Right renal pelvis (tissue), 4 donors: ENCODE measurements at regions not wholly inside any gene's neighbourhood (a gene's known extent, or its start where the extent isn't known, plus 50 kb on each side); places are given as distances from the start of the nearest gene placed in this dataset.

Source experiments
- DNase-seq, 4 donors: peaks; one replicate each; pipeline ENCODE4 v3.0.0-alpha.2; 2013; ENCODE audit warnings: low read depth in 4 of 4, low spot score in 3 of 4, missing footprints in 1 of 4

DNA sequence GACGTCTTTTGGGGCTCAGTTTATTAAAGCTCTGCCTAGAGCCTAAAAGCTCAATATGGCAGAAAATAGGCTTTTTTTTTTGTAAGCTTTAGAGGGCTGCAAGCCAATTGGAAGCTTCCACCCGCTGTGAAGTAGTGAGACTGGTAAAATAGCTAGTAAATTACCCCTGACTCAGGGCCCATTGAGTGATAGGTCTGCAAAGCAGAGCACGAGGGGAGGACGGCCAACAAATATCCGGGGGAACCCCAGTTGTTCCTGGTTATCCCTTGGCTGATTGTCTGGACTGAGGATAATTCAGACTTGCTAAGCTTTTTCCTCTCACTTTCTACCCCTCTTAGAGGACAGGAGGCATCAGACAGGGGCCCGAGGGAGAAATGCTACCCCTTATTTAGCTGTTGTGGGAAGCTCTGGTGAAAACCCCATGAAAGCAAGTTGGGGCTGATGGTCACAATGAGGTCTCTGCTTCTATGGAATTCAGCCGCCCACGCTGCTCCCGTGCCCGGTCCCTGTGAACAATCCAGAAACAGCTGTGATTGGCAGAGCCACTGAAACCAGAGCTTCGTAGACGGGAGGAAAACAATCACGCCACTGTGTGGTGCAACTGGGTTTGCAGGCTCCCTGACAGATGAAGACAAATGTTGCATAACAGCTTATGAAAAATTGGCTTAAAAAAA lies 141.9 kb upstream of the LGALSL start:
- peak in 2 of 4 donors; percentile 70 to 72 for DNase-seq

DNA sequence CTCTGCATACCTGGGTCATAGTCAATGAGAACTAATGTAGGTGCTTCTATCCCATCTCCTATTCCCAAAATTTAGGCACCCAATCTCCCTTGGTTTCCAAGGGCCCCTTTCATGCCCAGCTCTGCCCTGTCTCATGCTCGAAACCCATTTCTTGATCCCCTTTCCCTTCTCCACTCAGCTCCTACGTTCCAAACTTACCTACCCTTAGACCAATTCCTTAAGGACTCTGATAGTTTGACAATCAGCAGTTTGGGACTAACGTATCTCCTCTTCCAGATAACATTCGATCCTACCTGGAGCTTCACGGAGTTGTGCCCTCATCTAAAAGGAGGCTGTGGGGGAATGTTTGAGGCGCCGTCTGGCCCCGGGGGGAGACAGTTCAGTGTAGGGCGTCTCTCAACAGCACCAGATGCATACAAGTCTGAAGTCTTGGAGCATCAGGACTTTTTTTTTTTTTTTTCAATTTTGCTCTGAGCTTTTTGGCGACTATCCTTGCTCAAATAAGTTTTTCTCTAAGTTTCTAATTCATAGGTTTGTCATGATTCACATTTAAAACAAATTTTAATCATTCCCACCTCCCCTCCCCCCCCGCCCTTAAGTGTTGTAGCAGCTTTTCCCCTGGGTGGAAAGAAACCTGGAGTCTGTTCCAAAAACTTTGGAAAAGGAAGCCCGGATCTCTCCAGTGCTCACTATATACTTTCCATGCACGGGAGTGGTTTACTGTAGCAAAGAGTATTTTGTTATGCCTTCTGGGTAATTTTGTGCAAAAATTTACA lies 141.2 kb upstream of the LGALSL start:
- DNase-seq: no peak

DNA sequence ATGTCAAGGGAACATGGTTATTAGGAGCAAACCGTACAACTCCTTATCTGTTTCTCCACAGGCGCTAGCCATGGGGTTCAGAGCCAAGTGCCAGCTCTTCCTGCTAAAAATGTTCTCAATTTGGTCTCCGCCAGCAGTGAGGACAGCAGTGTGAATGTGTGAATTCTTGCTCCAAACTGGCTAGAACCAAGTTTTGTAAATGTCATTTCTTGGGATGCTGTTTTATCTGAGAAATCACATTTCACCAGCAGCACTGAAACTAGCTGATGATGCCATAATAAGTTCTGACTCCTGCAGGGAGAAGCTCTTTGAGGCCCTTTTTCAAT lies 140.6 kb upstream of the LGALSL start:
- DNase-seq: no peak

DNA sequence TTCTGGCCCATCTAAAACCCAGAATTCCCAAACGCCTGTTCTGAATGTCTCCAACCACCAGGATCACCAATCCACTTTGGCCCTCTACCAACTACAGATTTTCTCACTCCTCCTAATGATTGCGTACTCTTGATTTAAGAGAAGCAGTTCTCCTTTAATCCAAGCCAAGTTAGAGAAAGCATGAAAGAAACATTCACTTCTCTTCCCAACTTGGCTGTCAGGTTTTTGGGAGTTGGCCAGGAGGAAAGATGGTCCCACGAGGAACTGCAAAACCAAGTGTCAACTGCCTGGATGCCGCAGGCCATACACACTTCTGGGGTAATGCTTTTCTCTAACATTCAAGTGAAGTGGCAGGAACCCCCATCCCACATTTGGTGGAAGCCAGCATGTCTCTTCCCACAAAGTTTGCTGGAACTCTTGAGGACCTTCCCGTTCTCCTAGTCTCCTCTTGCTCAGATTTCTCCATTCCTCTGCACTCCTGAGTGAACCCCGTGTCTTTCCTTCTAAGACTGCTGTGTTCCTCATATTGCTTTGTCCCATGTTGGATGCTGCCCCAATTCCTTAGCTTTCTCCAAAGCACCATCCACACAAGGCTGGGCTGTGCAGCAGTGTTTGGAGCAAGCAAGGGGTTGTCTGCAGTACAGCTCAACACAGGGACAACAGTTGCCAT lies 138.5 kb upstream of the LGALSL start:
- DNase-seq: no peak

DNA sequence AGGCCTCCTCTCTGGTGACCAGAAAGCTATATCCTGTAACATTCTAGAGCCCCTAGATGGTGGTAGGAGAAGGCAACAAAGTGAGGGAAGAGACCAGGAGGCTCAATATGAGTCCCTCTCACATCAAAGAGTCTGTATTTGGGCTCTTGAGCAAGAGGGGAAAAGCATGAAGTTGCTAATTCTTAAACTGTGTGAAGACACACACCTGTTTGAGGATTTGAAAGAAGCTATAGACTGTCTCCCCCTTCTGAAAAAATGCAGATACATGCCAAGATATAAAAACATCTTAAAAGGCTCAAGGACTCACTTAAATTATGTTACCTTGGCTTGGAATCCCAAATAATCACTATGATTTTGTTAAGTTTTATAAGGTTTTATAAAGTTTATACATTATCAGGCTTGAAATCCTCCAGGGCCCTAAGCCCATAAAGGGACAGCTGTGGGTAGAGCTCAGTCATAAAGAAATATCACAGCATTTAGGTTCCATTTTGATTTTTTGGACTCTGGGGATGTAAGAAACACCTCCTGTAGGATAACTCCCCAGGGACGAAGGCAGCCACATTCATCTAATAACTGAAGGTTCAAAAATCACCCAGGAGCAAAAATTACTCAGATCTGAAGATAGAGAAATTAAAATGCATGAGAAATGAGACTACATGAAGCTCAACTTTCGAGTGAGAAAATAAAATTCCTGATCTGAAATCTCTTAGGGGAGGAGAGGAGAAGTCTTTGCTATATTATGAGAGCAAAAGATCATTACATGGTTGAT lies 136.1 kb upstream of the LGALSL start:
- no peak for DNase-seq

DNA sequence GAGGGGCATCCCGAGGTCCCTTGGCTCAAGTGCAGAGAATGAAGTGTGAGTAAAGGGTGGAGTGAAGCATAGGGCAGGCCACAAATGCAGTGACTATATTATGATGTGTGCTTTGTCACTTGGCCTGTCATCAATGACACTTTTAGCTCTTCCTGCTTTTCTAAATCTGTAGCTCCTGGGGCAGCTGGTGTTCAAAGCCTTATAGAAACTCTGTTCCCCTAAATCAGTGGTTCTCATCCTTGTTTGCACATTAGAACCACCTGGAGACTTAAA lies 135.6 kb upstream of the LGALSL start:
- no peak for DNase-seq

DNA sequence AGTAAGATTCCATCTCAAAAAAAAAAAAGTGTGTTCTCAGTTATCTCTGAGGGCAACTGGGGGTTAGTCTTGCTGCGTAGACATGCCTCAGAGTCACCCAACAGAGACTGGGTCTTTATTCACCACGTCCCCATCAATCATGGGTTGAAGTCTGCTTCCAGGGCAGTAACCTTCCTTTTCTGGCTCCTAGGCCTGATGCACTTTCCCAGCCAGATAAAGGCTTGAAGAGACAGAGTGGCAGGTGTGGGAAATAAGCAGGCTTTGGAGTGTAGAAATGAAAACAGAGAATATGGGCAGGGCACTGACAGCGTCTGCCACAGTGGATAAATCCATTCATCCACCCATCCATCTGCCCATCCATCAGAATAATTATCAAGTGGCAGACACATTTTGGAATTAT lies 134.1 kb upstream of the LGALSL start:
- DNase-seq: no peak

DNA sequence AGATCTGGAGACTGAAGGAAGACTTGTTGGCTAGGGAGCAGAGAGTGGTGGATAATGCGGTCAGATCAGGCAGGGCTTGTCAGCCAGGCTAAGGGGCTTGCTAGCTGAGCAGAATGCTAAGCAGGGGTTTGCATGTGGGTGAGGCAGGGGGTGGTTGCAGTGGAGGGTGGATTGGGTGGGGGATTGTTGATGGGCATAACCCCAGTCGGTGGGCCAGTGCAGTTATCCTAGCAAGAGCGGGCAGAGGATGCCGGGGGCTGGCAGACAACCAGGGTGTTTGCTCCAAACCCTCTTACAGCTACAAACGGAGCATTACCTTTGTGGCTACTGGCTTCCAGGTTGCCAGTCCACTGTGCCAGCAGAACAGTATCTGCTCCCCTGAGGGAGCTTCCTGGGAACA lies 131.5 kb upstream of the LGALSL start:
- DNase-seq: no peak

DNA sequence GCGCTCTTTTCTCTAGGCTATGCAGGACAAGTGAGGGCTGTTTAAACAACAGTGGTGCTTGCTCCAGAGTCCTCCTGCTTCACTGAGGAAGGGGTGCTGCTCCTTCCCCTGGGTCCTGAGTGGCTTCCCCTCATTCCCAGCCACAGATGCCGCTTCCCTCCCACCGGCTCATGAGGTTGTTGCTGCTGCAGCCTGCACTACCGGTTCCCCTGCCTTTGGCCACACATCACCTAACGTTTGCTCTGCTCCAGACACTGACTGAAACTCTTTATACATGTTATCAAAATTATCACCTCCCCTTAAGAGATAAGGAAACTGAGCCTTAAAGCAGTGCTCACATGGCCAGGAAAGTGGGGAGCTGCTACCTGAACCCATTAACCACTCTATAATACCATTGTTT lies 130.8 kb upstream of the LGALSL start:
- no peak for DNase-seq

DNA sequence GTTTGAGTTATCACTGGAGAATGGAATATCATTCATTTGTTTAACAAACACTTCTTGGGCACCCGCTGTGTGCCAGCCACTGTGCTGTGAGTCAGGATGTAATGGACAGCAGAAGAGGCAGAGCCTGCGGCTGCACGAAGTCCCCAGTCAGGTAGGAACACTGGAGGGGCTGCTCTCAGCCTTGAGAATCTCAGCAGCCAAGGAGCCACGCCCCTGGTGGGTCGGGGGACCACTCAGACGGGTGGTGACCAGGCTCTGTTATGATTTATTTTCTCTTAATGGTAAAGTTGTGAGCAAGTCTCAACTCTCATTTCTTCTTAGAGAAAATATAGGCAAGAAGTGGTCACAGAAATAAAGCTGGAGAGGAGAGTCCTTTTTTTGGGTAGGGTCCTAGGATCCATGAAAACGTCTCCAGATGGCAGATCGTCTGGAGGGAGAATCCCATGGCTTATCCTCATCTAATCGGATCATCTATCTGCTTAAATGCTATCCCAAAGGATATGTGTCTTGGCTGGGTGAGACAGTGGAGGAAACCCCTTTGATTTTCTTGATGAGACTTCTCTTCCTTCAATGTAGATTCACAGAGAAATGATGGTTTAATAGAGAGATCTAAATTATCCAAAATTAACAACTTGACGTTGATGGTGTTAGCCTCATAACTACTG lies 129.1 kb upstream of the LGALSL start:
- no peak for DNase-seq

DNA sequence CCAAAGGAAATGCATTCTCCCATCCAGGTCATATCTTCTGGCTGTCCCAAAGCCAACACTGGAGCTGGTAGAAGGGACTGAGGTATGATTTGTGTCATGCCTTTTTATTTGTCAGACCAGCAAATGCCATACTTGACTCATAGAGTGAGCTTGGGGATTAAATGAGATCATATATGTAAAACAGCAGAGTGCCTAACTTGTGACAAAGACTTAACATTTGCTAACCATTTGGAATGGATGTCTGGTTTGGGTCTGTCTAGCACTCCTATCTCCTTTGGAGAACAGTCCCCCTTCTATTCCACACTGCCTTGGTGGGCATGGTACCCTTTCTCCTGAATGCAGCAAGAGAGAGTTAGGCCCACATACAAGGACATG lies 128.5 kb upstream of the LGALSL start:
- DNase-seq: no peak

DNA sequence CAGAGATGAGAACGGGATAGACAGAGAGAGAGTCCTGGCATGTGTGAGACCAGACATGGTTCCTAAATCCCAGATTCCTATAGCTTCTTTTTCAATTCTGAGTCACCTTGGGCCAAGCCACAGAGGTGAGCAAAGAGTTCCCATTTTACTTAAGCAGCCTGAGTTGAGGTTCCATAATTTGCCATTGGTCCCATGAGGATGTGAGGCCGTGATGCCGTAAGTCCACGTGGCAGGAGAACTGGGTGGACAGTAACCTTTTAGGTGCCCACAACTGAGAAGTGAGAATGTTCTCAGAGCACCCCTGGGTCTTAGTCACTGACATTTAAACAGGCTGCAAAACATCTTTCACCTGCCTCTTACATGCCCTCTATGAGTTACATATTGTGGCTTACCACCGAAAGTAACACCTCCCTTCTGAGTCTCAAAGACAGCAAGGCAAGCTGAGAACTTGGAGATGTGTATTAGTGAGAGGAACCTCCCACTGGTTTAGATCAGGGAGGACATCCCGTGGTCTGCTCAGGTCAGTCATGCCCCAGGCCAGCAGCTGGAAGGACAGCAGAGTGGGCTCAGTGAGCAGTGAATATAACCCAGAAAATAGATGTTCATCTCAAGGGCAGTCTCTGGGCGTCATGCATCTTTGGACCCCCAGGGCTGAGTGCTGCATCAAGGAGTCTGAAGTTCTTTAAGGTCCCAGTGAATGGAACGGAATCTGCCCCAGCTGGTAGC lies 127.9 kb upstream of the LGALSL start:
- no peak for DNase-seq

DNA sequence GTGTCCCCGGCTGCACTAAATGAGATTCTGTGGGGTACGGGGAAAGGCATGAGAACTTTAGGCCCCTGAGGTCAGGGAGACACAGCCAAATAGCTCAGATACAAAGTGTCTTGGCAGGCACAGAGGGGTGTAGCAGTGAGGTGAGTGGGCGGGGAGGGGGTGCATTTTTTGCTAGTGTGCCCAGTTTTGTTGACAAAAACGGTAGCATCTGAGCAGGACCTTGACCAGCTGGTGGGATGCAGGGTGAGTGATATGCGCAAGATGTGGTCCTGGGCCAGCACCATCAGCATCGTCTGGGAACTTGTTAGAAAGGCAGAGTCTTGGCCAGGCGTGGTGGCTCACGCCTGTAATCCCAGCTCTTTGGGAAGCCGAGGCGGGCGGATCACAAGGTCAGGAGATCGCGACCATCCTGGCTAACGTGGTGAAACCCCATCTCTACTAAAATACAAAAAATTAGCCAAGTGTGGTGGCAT lies 127.3 kb upstream of the LGALSL start:
- no peak for DNase-seq

DNA sequence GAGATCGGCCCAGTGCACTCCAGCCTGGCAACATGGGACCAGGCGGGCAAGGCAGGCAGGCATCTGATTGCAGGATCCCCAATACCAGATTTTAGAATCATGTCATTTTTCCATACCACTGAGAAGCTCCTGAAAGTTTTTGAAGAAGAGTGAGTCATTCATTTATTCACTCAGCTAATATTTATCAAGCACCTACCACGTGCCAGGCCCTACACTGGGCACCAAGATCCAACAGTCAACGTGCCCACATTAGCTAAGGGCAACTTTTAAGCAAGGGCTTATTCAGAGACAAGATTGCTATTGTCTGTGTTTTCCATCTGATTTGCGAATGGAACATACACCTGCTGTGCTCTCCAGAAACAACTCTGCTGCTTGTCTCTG lies 126.8 kb upstream of the LGALSL start:
- DNase-seq: no peak

DNA sequence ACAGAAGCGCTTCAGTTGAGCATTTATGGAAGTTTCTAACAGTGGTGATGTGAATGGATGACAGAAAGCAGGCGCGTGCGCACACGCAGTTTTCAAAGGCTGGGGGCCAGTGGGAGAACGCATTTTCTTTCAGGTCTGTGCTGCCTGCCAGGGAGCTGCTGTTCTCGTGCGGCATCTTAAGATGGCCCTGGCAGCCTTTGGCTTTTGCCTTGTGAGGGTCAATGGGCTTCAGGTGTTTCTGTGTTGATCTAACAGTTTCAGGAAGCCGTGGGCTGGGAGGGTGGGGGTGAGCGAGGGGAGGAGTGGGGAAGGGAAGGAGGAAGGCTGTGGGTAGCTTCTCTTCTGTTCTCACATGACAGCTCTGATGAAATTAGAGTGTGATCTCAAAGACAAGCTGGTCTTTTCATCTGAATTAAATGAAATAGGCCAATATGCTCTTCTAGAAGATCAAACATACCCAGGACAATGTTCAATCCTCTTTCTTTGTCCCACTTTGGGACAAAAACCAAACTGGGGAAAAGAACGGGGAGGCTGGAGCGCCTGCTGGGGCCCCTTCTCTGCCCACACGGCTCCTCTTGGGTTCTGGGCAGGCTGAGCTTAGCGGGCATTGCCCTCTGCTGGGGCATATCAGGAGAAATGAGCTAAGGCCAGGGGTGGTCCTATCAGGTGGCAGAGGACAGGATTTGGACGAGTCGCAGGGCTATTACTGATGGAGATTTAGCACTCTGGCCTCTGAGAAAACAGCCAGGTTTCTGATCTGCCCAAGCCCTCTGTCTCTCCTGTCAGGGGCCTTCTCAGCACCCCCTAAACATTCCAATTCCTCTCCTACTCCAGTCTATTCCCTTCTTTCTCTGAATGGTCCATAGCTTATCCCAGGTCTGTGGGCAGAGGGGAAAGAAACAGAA lies 126.2 kb upstream of the LGALSL start:
- DNase-seq: no peak

DNA sequence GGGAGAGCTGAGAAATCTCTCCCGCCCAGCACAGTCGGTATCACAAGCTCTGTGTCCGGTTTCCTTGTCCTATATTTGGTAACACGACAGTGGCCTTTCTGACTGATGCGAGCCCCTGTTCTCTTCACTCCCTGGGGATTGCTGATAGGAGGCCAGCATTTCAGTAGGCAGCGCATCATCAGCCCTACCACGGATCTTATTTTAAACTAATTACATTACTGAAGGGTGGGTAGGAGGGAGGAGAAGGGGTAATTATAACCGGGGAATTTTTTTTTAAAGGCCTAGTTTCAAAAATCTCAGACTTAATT lies 125.6 kb upstream of the LGALSL start:
- DNase-seq: no peak

DNA sequence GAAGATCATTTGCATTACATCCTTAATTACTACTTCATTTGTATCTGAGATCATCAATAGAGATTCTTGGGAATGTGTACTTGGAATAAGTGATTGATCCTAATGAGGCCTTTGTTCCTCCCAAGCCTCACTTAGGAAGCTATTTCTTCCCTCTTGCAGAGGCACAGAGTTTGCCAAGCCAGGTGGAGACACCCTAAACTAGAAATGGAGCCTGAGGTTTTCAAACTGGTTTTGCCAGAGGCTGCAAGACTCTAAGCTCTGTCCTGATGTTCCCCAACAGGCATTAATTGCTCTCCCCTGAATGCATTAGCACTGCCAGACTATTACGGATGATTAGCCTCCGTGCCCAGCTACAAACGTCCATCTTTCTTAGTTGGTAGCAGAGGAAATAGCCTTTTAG lies 125.2 kb upstream of the LGALSL start:
- DNase-seq: no peak

DNA sequence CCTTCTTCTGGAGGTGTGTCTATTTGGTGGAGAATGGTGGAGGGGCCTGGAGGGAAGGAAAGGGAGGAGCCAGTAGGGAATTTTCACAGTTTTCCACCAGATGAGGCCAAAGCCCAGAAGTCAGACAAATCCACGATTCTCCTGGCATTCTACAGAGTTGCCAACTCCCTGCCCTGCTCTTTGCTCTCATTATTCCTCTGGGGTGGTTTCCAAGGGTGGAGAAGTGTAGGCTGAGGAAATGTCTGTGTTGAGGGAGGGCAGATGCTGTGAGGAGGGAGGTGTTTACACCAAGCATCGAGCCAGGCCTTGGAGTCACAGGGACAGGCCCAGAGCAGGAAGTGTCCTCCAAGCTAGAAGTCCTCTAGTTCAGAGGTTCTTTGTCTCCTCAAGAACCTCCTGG lies 124.1 kb upstream of the LGALSL start:
- no peak for DNase-seq

DNA sequence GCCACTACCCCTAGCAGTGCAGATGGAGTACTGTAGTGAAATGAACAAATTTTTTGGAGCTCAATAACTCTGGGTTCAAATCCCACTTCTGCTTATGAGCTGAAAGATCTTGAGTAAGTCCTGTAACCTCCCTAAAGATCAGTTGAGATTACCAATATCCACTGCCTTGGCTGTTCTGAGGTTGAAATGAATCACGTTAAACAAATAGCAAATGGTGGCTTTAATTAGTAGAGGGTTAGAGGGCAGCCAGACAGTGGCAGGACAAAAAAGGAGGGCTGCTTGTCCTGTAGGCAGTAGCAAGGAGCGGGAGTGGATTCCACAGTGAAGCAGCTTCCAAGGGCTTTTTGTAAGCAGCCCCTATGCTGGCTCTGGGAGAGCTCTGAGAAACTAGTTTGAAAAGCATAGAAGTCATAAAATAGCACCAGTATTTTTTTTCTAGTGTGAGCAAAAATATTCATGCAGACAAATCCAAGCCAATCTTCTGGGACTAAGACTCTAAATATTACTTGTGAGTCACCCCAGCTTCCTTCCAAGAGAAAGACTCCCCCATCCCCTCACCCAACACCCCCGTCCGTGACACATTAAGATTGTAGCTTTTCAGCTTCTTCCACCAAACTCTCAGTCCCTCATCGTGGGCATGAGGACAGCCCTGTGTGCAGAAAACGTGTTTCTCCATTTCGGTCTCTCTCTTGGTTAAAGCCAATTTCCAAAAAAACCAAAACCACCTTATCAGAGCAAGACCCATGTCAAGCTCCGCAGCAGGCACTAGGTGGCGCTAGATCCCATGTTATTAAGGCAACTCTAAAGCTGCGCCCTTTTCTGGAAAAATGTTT lies 123.5 kb upstream of the LGALSL start:
- peak; percentile 83 to 86 (median 85) for DNase-seq
